SK-N-SH (cell line): ENCODE measurements at regions not wholly inside any gene's neighbourhood (a gene's known extent, or its start where the extent isn't known, plus 50 kb on each side); places are given as distances from the start of the nearest gene placed in this dataset.

Experiments
- RFX5 ChIP-seq: IDR thresholded peaks from 2 replicates; pipeline ENCODE4 v1.6.1; 2012; ENCODE audit warnings: mild to moderate bottlenecking, improper control_type of control experiment, low read length
- YY1 ChIP-seq: IDR thresholded peaks from 2 replicates; pipeline ENCODE4 v1.4.0; 2012; ENCODE audit warnings: low read depth, mild to moderate bottlenecking

- TF ChIP-seq YY1 (no peak), RFX5 (no peak)
Measured at GRCh38 chr16:77669057-77669456, 53.3 kb upstream of the NUDT7 start (continued).
